HG03108 (cell line): ENCODE measurements at regions not wholly inside any gene's neighbourhood (a gene's known extent, or its start where the extent isn't known, plus 50 kb on each side); places are given as distances from the start of the nearest gene placed in this dataset.

ENCODE experiments used
- ATAC-seq: cut with Tn5 transposase; IDR thresholded peaks from one replicate; pipeline ENCODE4 v1.9.1; 2021; ENCODE audit warnings: moderate library complexity; ENCODE audit not compliant: unreplicated experiment

DNA sequence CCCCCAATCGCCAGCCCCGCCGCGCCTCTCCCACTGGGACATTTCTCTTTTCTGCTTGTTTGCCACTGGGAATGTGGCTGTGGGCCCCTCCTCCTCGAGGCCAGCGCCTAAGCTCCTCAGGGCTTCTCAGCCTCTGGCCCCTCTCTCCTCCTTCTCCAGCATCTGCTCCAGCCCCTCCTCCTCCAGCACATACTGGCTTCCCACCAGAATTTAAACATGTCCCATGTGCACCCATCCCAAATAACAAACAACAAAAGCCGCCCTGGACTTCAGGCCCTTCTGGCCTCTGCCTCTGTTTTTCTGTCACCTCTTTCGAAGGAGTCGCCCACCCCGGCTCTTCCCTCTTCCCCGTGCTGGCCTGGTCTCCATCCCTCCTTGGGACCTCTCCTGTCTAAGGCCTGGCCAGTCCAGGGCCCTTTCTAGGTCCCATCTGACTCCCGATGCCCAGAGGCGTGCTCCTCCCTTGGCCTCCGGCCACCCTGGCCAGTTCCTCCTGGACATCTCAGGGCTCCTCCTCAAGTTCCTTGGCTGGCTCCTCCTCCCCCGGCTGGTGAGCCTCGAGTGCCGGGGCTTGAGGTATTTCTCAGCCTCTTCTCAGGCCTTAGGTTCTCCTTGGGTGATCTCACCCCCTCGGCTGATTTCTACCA is 94.6 kb upstream of the SLC6A6 start:
- no peak for ATAC-seq

- ATAC-seq: no peak
Observed at GRCh38 chr3:14311729-14312128, 90.7 kb upstream of the SLC6A6 start.

- ATAC-seq: no peak
Observed at GRCh38 chr3:14312375-14312774, 90.0 kb upstream of the SLC6A6 start.

DNA sequence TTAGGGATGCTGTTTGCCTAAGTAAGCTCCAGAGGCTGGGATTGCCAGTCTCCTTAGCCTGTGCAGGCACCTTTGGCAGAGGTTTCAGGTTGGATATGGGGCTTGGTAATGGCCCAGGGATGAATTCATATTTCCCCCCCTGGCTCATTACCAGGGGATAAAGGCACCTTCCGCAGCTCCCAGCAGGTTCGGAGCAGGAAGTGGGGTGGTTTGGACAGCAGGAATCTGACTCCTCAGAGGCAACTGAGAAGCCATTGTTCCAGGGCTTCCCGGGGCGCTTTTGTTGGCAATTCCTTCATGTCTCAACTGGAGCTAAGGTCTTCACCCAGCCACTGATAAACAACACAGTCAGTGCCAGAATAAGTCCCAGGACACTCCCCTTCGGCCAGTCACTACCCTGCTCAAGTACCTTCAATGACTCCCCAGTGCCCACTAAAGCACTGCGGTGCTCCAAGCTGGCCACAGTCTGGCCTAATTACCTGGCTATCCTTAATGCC is 85.3 kb upstream of the SLC6A6 start:
- no peak for ATAC-seq

- no peak for ATAC-seq
Observed at GRCh38 chr3:14318646-14319045, 83.8 kb upstream of the SLC6A6 start.

- ATAC-seq: peak; percentile 94
Observed at GRCh38 chr3:14319654-14320182, 82.7 kb upstream of the SLC6A6 start.

DNA sequence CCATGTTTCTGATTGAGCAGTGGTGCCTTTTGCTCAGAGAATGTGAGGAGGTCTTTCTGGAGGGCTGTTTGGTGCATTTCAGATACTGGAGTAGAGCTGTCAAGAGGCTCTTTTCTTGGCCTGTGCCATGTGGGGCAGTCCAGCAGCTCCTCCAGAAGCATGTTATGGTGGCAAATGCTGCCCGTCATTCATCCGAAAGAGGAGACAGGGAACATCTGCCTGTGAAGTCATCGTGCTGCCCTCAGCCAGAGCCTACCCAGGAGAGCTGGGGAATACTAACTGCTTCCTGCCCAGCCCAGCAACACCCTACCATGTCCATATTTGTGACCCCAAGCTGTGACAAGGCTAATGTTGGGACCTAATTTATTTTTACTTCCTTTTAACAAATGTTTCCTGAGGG is 82.2 kb upstream of the SLC6A6 start:
- no peak for ATAC-seq

DNA sequence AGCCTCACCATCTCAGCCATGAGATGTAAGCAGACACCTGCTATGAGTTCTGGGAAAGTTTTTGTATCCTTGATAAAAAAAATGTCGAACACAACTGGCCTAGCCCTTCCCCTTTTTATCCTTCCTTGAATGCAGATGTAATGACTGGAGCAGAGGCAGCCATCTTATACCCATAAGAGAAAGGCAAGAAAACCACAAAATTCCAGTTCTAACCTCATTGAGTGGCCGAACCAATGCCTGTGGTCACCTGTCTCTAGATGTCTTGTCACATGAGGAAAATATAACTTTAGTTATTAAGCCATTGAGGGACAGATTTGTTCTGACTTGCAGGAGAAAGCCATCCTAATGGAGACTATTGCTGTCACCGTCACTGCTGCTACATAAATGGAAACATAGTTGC is 80.4 kb upstream of the SLC6A6 start:
- ATAC-seq: no peak

GRCh38 chr3:14322667-14323295 is 79.6 kb upstream of the SLC6A6 start:
- ATAC-seq: no peak

DNA sequence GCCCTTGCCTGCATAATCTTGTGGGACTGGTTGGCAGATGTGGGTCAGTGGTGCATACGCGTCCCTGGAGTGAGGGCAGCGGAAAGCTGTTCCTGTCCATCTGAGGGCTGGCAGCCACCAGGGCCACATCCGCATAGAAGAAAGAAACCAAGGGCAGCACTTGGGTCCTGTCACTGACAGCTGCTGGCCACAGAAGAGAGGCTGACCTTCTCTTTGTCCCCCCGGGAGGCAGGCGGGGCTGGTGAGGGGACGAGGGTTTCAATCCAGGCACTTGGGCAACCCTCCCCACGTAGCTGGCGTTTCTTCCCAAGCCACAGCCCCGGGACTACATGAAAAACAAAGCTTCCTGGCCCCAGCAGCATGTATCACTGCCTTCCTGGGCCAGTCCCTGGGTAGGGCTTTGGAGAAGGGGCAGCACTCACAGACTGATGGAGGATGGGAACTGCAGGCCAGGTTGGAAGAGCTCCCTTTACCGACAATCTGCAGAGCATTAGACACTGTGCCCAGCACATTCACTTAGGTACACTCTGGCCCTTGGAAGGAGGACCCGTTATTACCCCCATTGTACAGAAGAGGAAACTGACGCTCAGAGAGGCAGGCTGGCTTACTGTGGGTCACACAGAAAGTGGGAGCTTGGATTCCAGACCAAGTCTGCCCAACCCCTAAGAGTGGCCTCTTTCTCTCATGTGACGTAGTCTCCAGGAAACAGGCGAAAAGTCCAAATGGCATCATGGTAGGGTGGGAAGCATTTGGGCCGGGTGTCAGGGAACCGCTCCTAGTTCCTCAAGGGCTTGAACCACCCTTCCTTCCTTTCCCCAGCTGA is 78.8 kb upstream of the SLC6A6 start:
- ATAC-seq: no peak

DNA sequence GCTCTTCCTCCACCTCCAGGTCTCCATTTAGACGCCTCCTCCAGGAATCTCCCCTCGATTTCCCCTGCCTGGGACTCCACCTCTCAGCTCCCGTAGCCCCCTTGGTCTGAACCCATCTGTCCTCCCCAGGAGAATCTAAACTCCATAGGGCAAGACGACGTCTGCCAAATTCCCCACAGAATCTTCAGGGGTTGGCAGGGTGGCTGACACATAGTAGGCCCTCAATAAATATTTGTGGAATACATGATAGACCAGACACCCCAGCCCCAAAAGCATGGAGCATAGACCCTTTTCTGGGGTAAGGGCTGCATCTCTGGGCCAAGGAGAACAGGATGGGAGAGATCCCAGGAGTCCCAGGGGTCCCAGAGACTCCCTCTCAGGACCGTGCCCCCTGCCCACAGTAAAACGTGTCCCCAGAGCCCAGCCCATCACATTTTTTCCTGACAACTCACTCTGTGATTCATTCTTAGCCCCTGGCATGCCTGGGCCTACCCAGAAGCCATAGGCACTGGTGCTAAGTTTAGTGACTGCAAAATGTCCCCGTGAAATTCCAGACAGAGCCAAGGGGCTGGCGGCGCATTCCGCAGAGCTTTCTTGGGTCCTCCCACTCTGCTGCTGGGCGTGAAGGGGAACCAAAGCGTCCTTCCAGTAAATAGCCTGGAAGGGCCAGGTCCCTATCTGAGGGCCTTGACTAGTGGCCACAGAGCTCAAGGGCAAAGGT is 78.0 kb upstream of the SLC6A6 start:
- no peak for ATAC-seq

DNA sequence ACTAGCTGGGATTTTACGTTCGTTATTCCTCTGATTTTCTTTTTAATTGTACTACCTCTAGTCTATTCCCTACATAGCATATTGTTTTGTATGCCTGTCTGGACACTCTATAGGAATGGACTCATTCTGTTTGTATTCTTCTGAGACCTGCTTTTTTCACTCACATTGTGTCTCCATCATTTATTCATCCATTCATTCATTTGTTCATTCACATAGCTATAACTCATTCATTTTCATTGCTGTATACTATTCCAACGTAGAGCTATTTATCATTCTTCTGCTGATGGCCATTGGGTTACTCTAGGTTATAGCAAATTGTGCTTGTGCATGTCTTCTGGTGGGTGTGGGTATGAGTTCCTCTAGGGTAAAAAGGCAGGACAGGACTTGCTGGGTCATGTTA is 74.0 kb upstream of the SLC6A6 start:
- ATAC-seq: no peak

DNA sequence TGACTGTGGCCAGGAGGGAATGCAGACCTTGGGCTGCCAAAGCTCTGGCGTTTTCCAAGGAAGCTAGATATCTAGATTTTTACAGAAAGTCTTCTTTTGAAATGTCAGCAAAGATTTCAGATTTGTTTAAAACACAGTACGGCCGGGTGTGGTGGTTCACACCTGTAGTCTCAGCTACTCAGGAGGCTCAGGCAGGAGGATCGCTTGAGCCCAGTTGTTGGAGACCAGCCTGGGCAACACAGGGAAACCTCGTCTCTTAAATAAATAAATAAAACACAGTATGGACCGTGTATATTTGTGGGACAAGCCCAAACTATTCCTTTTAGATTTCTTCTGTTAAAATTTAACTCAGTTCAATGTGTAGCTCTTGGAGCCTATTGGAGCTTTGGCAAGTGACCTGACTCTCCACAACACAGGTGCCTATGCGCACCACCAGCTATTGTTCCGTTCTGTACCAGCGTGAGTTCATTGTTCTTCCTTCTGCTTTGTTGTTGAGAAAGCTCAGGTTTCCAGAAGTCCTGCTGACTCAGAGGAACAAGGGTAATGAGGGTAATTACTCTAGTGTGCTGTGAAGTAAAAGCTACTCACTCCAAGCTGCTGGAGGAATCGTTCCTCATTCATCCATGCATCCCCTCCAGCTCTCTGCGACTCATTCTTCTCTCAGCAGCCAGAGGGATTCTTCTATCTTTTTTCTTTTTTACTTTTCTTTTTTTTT is 73.1 kb upstream of the SLC6A6 start:
- ATAC-seq: no peak

GRCh38 chr3:14329842-14330241 is 72.6 kb upstream of the SLC6A6 start:
- no peak for ATAC-seq

- ATAC-seq: no peak
Observed at GRCh38 chr3:14330508-14330907, 71.9 kb upstream of the SLC6A6 start.

GRCh38 chr3:14331251-14331650 is 71.2 kb upstream of the SLC6A6 start:
- ATAC-seq: no peak

GRCh38 chr3:14332392-14332791 is 70.0 kb upstream of the SLC6A6 start:
- no peak for ATAC-seq

- no peak for ATAC-seq
Observed at GRCh38 chr3:14333215-14333614, 69.2 kb upstream of the SLC6A6 start.

DNA sequence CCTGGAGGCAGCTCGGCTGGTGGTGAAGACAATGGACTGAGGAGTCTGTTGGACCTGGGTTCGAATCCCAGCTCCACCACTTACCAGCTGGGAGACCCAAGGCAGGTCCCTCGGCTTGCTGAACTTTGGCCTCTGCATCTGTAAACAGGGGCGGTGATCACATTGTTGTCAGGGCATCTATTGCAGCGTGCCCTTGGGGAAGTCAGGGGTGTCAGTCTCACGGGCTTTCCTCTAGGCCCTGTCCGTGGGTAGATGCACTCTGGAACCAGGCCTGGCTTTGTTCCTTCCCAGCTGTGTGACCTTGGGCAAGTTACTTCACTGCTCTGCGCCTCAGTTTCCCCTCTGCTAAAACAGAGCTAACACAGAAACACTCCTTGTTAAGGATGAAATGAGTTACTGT is 68.8 kb upstream of the SLC6A6 start:
- no peak for ATAC-seq

GRCh38 chr3:14334136-14334535 is 68.3 kb upstream of the SLC6A6 start:
- ATAC-seq: no peak
